SK-N-SH (cell line): ENCODE measurements at regions not wholly inside any gene's neighbourhood (a gene's known extent, or its start where the extent isn't known, plus 50 kb on each side); places are given as distances from the start of the nearest gene placed in this dataset.

ENCODE experiments used
- CHD2 ChIP-seq: fragments of 150-350 bp; IDR thresholded peaks from 2 replicates; pipeline ENCODE4 v1.6.1; 2018; ENCODE audit warnings: low read length; ENCODE audit not compliant: partially characterized antibody
- CTCF ChIP-seq: fragments of 200-600 bp; sonication (generic); IDR thresholded peaks from 2 replicates; pipeline ENCODE4 v1.6.1; 2017; ENCODE audit warnings: antibody characterized with exemption, mild to moderate bottlenecking, moderate library complexity
- EZH2phosphoT487 ChIP-seq: fragments of 200-600 bp; sonication (generic); IDR thresholded peaks from 2 replicates; pipeline ENCODE4 v1.6.1; 2017; ENCODE audit warnings: low read depth, mixed run types, mild to moderate bottlenecking, antibody characterized with exemption, moderate library complexity, borderline replicate concordance
- FOXM1 ChIP-seq: IDR thresholded peaks from 2 replicates; pipeline ENCODE4 v1.4.0; 2012; ENCODE audit warnings: low read depth, mild to moderate bottlenecking
- MAX ChIP-seq: IDR thresholded peaks from 2 replicates; pipeline ENCODE4 v1.4.0; 2012; ENCODE audit warnings: low read depth
- MXI1 ChIP-seq: IDR thresholded peaks from 2 replicates; pipeline ENCODE4 v1.6.1; 2012; ENCODE audit warnings: mild to moderate bottlenecking, low read depth, low read length, improper control_type of control experiment
- POLR2AphosphoS5 ChIP-seq: IDR thresholded peaks from 2 replicates; pipeline ENCODE4 v1.6.1; 2012; ENCODE audit warnings: low read depth, low read length
- RAD21 ChIP-seq: IDR thresholded peaks from 2 replicates; pipeline ENCODE4 v1.6.1; 2012; ENCODE audit warnings: mild to moderate bottlenecking, low read length
- RXRA ChIP-seq: IDR thresholded peaks from 2 replicates; pipeline ENCODE4 v1.4.0; 2012; ENCODE audit warnings: low read depth, mild to moderate bottlenecking, borderline replicate concordance
- SIN3A ChIP-seq: IDR thresholded peaks from 2 replicates; pipeline ENCODE4 v1.6.1; 2012; ENCODE audit warnings: low read depth, mild to moderate bottlenecking, low read length, moderate library complexity, borderline replicate concordance
- TAF1 ChIP-seq: IDR thresholded peaks from 2 replicates; pipeline ENCODE4 v1.6.1; 2012; ENCODE audit warnings: low read depth, mild to moderate bottlenecking, low read length, moderate library complexity, borderline replicate concordance
- TCF12 ChIP-seq: IDR thresholded peaks from 2 replicates; pipeline ENCODE4 v1.4.0; 2012
- TF ChIP-seq, protein P1 (sequence below): IDR thresholded peaks from 2 replicates; pipeline ENCODE4 v1.4.0; 2012; ENCODE audit warnings: low read depth, borderline replicate concordance

DNA sequence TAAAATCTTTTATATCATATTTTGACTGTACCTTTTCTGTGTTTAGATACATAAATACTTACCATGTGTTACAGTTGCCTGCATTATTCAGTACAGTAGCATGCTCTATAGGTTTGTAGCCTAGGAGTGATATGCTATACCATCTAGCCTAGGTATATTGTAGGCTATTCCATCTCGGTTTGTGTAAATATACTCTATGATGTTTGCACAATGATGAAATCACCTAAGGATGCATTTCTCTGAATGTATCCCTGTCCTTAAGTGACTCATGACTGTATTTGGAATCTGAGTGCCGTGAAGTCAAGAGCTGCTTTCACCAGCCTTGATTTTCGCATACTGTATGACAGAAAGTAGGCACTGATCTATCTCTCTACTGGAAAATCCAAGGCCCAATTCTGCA lies 129.9 kb downstream of the UTRN start:
- no peak for TF ChIP-seq CHD2
- no peak for TF ChIP-seq POLR2AphosphoS5
- TF ChIP-seq MAX = no peak
- TF ChIP-seq CTCF = no peak
- no peak for TF ChIP-seq TAF1
- no peak for TF ChIP-seq EZH2phosphoT487
- TF ChIP-seq FOXM1 = no peak
- TF ChIP-seq MXI1 = no peak
- TF ChIP-seq RAD21 = no peak
- TF ChIP-seq, protein P1, sequence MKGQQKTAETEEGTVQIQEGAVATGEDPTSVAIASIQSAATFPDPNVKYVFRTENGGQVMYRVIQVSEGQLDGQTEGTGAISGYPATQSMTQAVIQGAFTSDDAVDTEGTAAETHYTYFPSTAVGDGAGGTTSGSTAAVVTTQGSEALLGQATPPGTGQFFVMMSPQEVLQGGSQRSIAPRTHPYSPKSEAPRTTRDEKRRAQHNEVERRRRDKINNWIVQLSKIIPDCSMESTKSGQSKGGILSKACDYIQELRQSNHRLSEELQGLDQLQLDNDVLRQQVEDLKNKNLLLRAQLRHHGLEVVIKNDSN = no peak
- TF ChIP-seq TCF12 = no peak
- TF ChIP-seq RXRA = no peak
- no peak for TF ChIP-seq SIN3A
